ENCODE measurements at regions not wholly inside any gene's neighbourhood (a gene's known extent, or its start where the extent isn't known, plus 50 kb on each side); places are given as distances from the start of the nearest gene placed in this dataset.

DNA sequence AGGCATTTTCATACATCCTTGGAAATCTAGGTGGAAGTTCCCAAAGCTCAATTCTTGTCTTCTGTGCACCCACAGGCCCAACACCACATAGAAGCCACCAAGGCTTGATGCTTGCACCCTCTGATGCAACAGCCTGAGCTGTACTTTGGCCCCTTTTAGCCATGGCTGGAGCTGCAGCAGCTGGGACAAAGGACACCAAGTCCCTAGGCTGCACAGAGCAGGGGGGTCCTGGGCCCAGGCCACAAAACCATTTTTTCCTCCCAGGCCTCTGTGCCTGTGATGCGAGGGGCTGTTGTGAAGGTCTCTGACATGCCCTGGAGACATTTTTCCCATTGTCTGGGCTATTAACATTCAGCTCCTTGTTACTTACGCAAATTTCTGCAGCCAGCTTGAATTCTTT, 124.0 kb upstream of the S100G start:
- no peaks in the 10 kb centered on the region for H3K27me3 ChIP-seq (ENCODE audit: control insufficient read depth, insufficient read depth, low read length)
- H3K4me3 ChIP-seq (ENCODE audit: low read depth in 2 of 2, low read length in 2 of 2), result no peak overlapping the region
- H3K36me3 ChIP-seq (ENCODE audit: control insufficient read depth, insufficient read depth, low read length), result no peaks in the 10 kb centered on the region
- BruUV-seq (replicated peaks), result no TSS peak
- intact Hi-C loops (cut with micrococcal nuclease; ENCODE audit: unreplicated experiment) (no loop called here), in situ Hi-C loops (cut with HindIII; ENCODE audit: low pct_unique_long_range_greater_than_20kb, low sequenced_read_pairs) (no loop called here)
- no peaks in the 10 kb centered on the region for H3K9me3 ChIP-seq (ENCODE audit: control insufficient read depth, insufficient read depth, low read depth, low read length)
- ChIA-PET CTCF (no interaction called here), POLR2A (no interaction called here)
- TF ChIP-seq POLR2AphosphoS5 (IDR thresholded peaks at IDR 0.05; ENCODE audit: low read depth, low read length), result no peak
- TF ChIP-seq, protein P1, sequence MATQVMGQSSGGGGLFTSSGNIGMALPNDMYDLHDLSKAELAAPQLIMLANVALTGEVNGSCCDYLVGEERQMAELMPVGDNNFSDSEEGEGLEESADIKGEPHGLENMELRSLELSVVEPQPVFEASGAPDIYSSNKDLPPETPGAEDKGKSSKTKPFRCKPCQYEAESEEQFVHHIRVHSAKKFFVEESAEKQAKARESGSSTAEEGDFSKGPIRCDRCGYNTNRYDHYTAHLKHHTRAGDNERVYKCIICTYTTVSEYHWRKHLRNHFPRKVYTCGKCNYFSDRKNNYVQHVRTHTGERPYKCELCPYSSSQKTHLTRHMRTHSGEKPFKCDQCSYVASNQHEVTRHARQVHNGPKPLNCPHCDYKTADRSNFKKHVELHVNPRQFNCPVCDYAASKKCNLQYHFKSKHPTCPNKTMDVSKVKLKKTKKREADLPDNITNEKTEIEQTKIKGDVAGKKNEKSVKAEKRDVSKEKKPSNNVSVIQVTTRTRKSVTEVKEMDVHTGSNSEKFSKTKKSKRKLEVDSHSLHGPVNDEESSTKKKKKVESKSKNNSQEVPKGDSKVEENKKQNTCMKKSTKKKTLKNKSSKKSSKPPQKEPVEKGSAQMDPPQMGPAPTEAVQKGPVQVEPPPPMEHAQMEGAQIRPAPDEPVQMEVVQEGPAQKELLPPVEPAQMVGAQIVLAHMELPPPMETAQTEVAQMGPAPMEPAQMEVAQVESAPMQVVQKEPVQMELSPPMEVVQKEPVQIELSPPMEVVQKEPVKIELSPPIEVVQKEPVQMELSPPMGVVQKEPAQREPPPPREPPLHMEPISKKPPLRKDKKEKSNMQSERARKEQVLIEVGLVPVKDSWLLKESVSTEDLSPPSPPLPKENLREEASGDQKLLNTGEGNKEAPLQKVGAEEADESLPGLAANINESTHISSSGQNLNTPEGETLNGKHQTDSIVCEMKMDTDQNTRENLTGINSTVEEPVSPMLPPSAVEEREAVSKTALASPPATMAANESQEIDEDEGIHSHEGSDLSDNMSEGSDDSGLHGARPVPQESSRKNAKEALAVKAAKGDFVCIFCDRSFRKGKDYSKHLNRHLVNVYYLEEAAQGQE (IDR thresholded peaks at IDR 0.05; ENCODE audit: insufficient read depth in 1 of 2, low read depth in 2 of 2, low read length in 1 of 2), result no peak
- TF ChIP-seq, protein P2, sequence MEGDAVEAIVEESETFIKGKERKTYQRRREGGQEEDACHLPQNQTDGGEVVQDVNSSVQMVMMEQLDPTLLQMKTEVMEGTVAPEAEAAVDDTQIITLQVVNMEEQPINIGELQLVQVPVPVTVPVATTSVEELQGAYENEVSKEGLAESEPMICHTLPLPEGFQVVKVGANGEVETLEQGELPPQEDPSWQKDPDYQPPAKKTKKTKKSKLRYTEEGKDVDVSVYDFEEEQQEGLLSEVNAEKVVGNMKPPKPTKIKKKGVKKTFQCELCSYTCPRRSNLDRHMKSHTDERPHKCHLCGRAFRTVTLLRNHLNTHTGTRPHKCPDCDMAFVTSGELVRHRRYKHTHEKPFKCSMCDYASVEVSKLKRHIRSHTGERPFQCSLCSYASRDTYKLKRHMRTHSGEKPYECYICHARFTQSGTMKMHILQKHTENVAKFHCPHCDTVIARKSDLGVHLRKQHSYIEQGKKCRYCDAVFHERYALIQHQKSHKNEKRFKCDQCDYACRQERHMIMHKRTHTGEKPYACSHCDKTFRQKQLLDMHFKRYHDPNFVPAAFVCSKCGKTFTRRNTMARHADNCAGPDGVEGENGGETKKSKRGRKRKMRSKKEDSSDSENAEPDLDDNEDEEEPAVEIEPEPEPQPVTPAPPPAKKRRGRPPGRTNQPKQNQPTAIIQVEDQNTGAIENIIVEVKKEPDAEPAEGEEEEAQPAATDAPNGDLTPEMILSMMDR (IDR thresholded peaks at IDR 0.05), result no peak
- TF ChIP-seq TCF7L2 (IDR thresholded peaks at IDR 0.05; ENCODE audit: low read depth, low read length), result no peak
- no peaks in the 10 kb centered on the region for H3K4me1 ChIP-seq (ENCODE audit: control insufficient read depth, insufficient read depth, low read length)
- no peak overlapping the region for H3K27ac ChIP-seq (ENCODE audit: low read length)
- ATAC-seq, result no peak
- DNase-seq (ENCODE audit: low read depth, low spot score), result no peak

- ChIA-PET CTCF (no interaction called here), POLR2A (no interaction called here)
- H3K27ac ChIP-seq (ENCODE audit: low read length), result no peak overlapping the region
- intact Hi-C loops (cut with micrococcal nuclease; ENCODE audit: unreplicated experiment), result no loop called here
- H3K4me1 ChIP-seq (ENCODE audit: control insufficient read depth, insufficient read depth, low read length), result no peaks in the 10 kb centered on the region
- DNase-seq (ENCODE audit: low read depth, low spot score) (no peak), ATAC-seq (no peak)
- TF ChIP-seq TCF7L2 (IDR thresholded peaks at IDR 0.05; ENCODE audit: low read depth, low read length), result no peak
- TF ChIP-seq, protein P2 (IDR thresholded peaks at IDR 0.05), result no peak
- TF ChIP-seq, protein P1 (IDR thresholded peaks at IDR 0.05; ENCODE audit: insufficient read depth in 1 of 2, low read depth in 2 of 2, low read length in 1 of 2), result no peak
- TF ChIP-seq POLR2AphosphoS5 (IDR thresholded peaks at IDR 0.05; ENCODE audit: low read depth, low read length), result no peak
- no peak for TF ChIP-seq SIN3A (IDR thresholded peaks at IDR 0.05; ENCODE audit: borderline replicate concordance, insufficient read depth, low read depth, low read length)
- H3K4me3 ChIP-seq (ENCODE audit: low read depth in 2 of 2, low read length in 2 of 2), result no peak overlapping the region
- no peaks in the 10 kb centered on the region for H3K9me3 ChIP-seq (ENCODE audit: control insufficient read depth, insufficient read depth, low read depth, low read length)
- no peaks in the 10 kb centered on the region for H3K27me3 ChIP-seq (ENCODE audit: control insufficient read depth, insufficient read depth, low read length)
- no TSS peak for BruUV-seq (replicated peaks)
- in situ Hi-C loops (cut with HindIII; ENCODE audit: low pct_unique_long_range_greater_than_20kb, low sequenced_read_pairs), result no loop called here
- H3K36me3 ChIP-seq (ENCODE audit: control insufficient read depth, insufficient read depth, low read length), result no peaks in the 10 kb centered on the region
Measured at GRCh38 chrX:16528620-16529019, 121.3 kb upstream of the S100G start.
